ENCODE measurements at regions not wholly inside any gene's neighbourhood (a gene's known extent, or its start where the extent isn't known, plus 50 kb on each side); places are given as distances from the start of the nearest gene placed in this dataset.

- TF ChIP-seq POLR2AphosphoS5 (IDR thresholded peaks at IDR 0.05; ENCODE audit: low read depth): no peak
- TF ChIP-seq CTCF (IDR thresholded peaks at IDR 0.05; ENCODE audit: insufficient read depth, low read length): no peak
- TF ChIP-seq, protein P1, sequence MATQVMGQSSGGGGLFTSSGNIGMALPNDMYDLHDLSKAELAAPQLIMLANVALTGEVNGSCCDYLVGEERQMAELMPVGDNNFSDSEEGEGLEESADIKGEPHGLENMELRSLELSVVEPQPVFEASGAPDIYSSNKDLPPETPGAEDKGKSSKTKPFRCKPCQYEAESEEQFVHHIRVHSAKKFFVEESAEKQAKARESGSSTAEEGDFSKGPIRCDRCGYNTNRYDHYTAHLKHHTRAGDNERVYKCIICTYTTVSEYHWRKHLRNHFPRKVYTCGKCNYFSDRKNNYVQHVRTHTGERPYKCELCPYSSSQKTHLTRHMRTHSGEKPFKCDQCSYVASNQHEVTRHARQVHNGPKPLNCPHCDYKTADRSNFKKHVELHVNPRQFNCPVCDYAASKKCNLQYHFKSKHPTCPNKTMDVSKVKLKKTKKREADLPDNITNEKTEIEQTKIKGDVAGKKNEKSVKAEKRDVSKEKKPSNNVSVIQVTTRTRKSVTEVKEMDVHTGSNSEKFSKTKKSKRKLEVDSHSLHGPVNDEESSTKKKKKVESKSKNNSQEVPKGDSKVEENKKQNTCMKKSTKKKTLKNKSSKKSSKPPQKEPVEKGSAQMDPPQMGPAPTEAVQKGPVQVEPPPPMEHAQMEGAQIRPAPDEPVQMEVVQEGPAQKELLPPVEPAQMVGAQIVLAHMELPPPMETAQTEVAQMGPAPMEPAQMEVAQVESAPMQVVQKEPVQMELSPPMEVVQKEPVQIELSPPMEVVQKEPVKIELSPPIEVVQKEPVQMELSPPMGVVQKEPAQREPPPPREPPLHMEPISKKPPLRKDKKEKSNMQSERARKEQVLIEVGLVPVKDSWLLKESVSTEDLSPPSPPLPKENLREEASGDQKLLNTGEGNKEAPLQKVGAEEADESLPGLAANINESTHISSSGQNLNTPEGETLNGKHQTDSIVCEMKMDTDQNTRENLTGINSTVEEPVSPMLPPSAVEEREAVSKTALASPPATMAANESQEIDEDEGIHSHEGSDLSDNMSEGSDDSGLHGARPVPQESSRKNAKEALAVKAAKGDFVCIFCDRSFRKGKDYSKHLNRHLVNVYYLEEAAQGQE (IDR thresholded peaks at IDR 0.05; ENCODE audit: insufficient replicate concordance, low read depth): no peak
- no peak for TF ChIP-seq SPI1 (IDR thresholded peaks at IDR 0.05; ENCODE audit: borderline replicate concordance, low read depth)
- no peak for TF ChIP-seq GABPA (IDR thresholded peaks at IDR 0.05; ENCODE audit: low read depth)
- Histone ChIP-seq H3K27ac (replicated peaks) (no peak overlapping the region), H3K27me3 (ENCODE audit: insufficient read depth, poor library complexity, severe bottlenecking) (no peaks in the 10 kb centered on the region), H3K4me3 (replicated peaks; ENCODE audit: insufficient read depth, low read length) (no peak overlapping the region)
- DNase-seq (ENCODE audit: low read depth in 1 of 2, low spot score in 1 of 2): no peak
Observed at GRCh38 chr14:71553779-71554178, 378.4 kb upstream of the RGS6 start.

GRCh38 chr14:71554323-71554722 lies 377.9 kb upstream of the RGS6 start:
- TF ChIP-seq, protein P1 (IDR thresholded peaks at IDR 0.05; ENCODE audit: insufficient replicate concordance, low read depth): no peak
- no peak for TF ChIP-seq SPI1 (IDR thresholded peaks at IDR 0.05; ENCODE audit: borderline replicate concordance, low read depth)
- no peak for TF ChIP-seq CTCF (IDR thresholded peaks at IDR 0.05; ENCODE audit: insufficient read depth, low read length)
- no peak for TF ChIP-seq POLR2AphosphoS5 (IDR thresholded peaks at IDR 0.05; ENCODE audit: low read depth)
- TF ChIP-seq GABPA (IDR thresholded peaks at IDR 0.05; ENCODE audit: low read depth): no peak
- DNase-seq (ENCODE audit: low read depth in 1 of 2, low spot score in 1 of 2): no peak
- Histone ChIP-seq H3K27ac (replicated peaks) (no peak overlapping the region), H3K4me3 (replicated peaks; ENCODE audit: insufficient read depth, low read length) (no peak overlapping the region), H3K27me3 (ENCODE audit: insufficient read depth, poor library complexity, severe bottlenecking) (no peaks in the 10 kb centered on the region)

- Histone ChIP-seq H3K4me3 (replicated peaks; ENCODE audit: insufficient read depth, low read length) (no peak overlapping the region), H3K27ac (replicated peaks) (peak overlapping the region; percentile 40), H3K27me3 (ENCODE audit: insufficient read depth, poor library complexity, severe bottlenecking) (no peaks in the 10 kb centered on the region)
- DNase-seq (ENCODE audit: low read depth in 1 of 2, low spot score in 1 of 2): no peak
- TF ChIP-seq GABPA (IDR thresholded peaks at IDR 0.05; ENCODE audit: low read depth) (no peak), POLR2AphosphoS5 (IDR thresholded peaks at IDR 0.05; ENCODE audit: low read depth) (no peak), CTCF (IDR thresholded peaks at IDR 0.05; ENCODE audit: insufficient read depth, low read length) (no peak), SPI1 (IDR thresholded peaks at IDR 0.05; ENCODE audit: borderline replicate concordance, low read depth) (no peak)
- TF ChIP-seq, protein P1 (IDR thresholded peaks at IDR 0.05; ENCODE audit: insufficient replicate concordance, low read depth): no peak
Observed at GRCh38 chr14:71554959-71555612, 377.1 kb upstream of the RGS6 start.
